ENCODE measurements at regions not wholly inside any gene's neighbourhood (a gene's known extent, or its start where the extent isn't known, plus 50 kb on each side); places are given as distances from the start of the nearest gene placed in this dataset.
"Not testable (repeated sequence)": the region's sequence is repeated elsewhere in the genome, so short reads cannot be mapped to it uniquely, and the experiment has no call there.

- no peak for DNase-seq
Measured at GRCh38 chr3:40649346-40649745, 124.6 kb downstream of the ZNF621 start.

DNA sequence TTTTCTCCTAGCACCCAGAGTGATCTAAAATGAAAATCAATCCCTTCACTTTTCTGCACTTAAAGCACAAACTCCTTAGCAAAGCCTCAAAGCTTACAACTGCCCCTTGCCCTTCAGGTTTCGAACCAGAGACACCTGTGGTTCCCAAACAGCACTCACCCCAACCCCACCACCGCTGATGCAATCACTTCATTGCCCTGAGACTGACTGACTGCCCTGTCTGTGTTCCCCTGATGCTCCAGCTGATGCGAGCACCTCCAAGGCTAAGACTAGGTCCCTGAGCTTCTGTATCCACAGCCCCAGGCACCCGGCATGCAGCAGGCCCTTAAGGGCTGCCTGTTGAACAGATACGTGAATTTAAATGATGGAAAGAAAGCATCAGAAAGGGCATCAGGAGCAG, 127.3 kb downstream of the ZNF621 start:
- no peak for DNase-seq

- no peak for DNase-seq
Measured at GRCh38 chr3:40653001-40653400, 128.2 kb downstream of the ZNF621 start.

DNA sequence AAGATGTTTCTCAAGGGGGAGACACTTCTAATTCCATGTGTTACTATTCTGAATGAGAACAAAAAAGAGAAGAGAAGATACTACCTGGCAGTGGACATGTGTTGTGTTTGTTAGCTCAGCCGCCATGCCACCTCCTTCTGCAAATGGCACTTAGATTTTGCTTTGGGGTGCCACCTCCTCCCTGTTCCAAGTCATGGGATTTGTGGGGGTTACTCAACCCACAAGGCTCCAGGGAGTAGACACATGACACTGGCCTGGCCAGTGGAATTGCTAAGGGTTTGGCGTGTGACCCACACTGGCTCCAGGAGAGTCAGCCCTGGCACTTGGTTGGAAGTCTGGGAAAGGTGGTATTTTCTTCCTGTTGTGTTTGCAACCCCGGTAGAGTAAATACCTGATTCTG, 129.1 kb downstream of the ZNF621 start:
- no peak for DNase-seq

DNA sequence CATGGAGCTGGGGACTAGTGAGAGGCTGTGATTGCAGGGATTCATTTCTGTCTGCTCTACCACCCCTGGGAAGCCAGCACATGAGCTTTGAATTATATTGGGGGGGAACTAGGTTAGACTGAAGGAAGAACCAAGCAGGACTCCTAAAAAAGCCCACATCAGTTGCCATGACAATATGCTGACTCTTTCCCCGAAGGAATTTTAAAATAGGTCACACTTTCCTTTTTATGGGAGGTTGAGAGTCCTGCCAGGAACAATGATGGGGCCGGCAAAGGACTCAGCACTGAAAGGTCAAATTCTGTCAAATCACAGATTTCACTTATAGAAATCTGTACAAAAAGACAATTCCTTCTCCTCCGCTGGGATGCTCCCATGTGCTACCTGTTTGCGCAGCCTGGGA, 130.8 kb downstream of the ZNF621 start:
- DNase-seq: no peak

GRCh38 chr3:40657623-40658022, 132.9 kb downstream of the ZNF621 start:
- no peak for DNase-seq

DNA sequence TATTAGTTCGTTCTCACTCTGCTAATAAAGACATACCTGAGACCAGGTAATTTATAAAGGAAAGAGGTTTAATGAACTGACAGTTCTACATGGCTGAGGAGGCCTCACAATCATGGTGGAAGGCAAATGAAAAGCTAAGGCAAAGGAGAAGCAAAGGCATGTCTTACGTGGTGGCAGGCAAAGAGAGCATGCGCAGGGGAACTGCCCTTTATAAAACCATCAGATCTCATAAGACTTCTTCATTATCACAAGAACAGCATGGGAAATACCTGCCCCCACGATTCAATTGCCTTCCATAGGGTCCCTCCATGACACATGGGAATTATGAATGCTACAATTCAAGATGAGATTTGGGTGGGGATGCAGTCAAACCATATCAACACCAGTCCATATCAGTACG, 133.5 kb downstream of the ZNF621 start:
- no peak for DNase-seq

DNA sequence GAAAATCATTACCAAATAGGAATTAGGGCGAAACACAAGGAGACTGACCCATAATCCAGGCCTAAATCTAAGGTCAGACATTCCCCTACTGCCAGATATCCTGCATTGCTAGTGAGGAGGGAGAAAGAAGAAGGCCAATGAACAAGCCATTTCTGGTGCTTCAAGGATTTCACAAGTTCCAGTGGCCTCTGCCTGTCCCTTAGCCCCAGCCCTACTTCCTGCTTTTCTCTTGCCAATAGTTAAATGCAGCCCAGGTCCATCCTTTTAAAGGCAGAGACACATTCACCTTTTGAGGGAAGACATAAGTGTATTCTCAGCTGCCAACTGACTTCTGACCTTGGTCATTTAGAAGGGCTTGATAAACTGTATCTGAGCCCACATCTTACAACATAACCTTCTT, 135.8 kb downstream of the ZNF621 start:
- no peak for DNase-seq

DNA sequence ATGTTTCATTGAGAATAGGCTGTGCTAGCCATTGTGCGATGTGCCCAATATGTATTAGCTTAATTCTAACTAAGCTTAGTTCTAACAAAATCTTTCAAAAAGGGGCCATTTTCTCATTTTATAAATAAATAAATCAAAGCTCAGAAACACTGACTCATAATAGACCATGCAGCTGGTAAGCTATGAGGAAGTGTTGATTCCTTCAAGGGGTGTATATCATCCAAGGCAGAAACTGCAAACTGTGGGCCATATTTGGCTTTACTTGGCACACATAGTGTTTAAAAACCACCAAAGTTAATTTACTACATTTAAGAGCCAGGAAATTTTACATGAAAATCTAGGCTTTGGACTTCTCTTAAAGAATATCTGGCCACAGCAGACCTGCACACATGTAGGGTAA, 136.5 kb downstream of the ZNF621 start:
- no peak for DNase-seq

DNA sequence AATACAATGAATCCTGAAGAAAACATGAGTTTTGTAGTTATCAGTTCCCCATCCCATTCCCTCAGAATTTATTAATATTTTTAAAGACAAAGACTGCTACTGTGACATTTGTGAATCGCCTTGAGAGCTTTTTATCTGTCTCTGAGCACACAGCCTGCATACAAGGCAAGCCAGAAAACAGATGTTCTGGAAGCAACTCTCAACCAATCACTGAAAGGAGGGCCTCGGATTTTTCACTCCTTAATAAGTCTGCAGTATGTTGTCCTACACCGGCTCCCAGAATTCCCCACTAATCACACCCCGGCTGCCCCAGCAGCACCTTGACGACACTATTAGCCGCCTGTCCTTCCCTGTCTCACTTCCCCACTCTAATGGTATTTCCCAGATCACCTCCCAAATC, 138.5 kb downstream of the ZNF621 start:
- no peak for DNase-seq

DNA sequence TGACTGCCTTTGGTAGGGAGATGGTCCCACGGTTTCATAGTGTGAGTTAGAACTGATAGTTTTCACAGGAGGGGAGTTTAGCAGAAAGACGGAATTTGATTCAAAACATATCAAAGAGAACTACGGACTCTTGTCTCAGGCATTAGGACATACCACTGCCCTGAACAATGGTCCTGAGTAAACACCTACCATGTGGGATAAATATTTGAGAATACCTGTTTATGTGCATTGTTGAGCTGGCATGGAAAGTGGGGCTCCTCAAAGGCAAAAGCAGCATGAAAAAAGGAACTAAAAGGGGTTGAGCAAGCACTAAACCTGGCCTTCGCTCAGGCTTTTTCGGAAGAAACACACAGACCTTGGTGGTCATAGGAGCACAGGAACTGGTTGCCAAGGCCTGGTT, 144.4 kb downstream of the ZNF621 start:
- no peak for DNase-seq

GRCh38 chr3:40672861-40673260, 148.1 kb downstream of the ZNF621 start:
- no peak for DNase-seq

GRCh38 chr3:40677321-40677720, 152.6 kb downstream of the ZNF621 start:
- DNase-seq: no peak

DNA sequence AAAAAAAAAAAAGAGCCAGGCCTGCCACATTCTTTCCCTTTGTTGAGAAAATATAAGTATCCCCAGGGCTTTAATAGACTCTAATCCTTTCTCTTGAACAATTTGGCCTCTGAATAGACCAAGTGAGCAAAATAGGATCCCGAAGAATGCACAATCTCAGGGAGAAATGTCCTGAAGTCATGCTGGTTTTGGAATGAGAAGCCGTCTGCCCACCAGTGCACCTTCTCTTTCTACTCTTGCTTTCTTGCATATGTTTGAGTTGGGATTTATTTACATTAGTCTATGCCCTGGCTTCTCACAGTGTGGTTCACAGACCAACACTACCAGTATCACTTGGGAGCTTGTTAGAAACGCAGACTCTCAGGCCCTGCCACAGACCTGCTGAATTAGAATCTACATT, 153.0 kb downstream of the ZNF621 start:
- no peak for DNase-seq

GRCh38 chr3:40679290-40679689, 154.5 kb downstream of the ZNF621 start:
- DNase-seq: no peak

- no peak for DNase-seq
Measured at GRCh38 chr3:40680685-40681657, 156.2 kb downstream of the ZNF621 start.

DNA sequence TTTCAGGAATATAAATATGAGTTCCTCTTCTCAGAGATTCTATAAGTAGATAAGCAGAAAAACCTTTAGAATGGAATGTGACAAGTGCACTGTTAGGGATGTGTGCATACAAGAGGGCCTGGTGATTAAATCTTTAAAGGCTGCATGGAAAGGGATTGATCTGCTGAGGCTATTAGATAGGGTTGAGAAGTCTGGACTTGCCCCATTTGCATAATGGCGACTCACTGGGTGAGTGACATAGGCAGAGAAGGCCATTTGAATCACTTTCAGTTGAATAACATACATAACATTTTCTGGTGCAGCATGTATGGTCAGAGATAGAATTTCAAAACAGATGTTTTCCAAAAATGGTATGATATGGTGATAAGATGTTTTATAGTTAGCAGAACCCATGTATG, 156.9 kb downstream of the ZNF621 start:
- DNase-seq: no peak

DNA sequence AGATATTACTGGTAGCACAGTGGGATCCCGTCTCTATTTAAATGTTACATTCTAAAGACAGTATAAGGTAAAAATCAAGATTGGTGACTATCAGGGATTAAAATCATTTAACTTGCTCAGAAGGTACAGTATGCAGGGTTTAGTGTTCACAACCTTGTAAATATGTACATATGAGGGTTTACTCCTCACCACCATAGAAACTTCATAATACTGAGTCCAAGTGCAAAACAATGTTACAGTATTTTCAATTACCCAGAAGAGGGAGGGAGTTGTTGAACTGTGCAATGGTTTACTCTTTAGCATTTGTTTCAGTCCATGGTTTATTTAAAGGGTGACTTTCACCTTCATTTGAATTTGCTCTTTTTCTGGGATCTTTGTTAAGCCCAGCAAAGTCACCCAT, 165.1 kb downstream of the ZNF621 start:
- DNase-seq: no peak

DNA sequence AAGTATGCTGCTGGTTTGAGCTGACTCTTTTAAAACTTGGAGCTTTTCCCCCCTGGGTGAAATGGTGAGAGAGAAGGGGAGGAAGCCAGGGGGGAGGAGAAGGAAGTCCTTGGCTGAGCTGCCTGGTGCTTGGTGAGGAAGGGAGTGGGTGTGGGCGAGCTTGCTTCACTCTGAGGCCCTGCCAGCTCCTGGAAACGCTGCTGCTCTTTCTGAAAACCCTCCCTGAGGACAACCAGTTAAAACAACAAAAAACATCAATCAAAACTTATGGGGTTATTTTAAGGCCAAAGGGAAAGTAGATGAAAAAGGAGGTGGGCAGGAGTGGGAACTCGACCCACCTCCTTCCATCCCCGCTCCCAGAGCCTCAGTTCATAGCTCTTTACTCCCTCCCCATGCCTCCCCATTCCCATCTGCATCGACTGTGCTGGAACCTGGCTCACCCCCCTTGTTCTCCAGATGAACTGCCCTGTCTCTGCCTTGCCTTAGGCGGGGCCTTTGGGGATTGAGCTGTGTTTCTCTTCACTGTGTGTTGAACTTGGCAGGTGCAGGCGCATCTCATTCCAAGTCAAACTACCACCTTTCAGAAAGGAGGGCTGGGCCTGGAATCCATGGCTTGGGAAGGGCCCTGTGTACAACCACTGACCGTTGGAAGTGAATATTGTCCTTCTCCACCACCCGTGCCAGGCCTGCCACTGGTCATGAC, 166.1 kb downstream of the ZNF621 start:
- DNase-seq: no peak

- no peak for DNase-seq
Measured at GRCh38 chr3:40691452-40691861, 166.7 kb downstream of the ZNF621 start.

DNA sequence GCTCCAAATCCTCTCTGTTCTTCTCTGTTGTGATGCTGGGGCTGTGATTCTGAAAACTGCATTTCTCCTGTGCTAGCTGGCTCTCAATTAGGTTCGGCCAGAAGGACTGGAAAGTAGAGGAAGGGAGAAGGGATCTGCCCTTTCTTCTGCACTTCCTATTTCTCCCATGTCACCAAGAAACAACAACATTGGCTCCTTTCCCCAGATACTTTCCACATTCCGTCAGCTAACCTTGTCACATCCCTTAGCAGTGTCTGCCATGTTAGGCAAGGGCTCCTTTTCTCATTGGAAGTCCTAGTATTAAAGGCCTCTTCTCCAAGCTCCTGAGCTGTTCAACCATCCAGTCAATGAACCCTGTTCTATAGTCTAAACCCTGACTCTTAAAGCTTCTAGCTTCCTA, 171.1 kb downstream of the ZNF621 start:
- no peak for DNase-seq

DNA sequence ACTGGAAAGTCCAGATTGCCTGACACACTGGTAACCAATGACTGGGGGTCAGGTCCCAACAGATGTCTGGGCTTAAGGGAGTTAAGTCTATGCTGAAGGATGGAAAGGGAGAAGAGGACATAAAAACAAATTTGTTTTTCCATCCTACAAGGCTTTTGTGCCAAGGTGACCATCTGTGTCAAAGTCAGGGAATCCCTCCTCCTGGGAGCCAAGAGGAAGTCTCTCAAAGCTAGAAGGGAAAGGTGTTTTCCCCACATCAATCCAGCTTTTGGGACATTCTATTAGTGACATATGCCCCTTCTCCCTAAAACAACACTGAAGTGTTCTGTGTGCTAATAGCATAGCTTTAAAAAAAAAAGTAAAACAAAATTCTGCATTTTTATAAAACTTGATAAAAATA, 173.9 kb downstream of the ZNF621 start:
- not testable (repeated sequence) for DNase-seq

DNA sequence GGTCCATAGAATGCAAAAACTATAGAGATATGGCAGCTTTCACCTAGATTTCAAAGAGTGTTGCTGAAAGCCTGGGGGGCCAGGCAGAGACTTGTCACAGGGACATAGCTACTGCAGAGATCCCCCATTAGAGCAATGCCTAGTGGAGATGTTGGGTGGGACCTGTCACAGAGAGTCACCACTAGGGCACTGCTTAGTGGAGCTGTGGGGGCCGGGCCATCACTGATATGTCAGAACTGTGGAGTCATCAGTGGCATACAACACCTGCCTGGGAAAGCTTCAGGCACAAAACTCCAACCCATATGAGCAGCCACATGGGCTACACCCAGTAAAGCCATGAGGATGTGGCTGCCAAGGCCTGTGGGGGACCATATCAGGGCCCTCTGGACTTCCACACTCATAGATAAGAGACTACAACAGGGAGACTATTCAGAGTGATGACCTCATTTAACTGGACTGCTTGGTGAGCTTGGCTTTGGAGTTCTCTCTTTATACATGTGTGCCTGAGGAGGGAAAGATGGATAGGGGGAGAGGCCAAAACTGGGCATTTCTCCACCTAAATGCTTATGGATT, 176.3 kb downstream of the ZNF621 start:
- no peak for DNase-seq

DNA sequence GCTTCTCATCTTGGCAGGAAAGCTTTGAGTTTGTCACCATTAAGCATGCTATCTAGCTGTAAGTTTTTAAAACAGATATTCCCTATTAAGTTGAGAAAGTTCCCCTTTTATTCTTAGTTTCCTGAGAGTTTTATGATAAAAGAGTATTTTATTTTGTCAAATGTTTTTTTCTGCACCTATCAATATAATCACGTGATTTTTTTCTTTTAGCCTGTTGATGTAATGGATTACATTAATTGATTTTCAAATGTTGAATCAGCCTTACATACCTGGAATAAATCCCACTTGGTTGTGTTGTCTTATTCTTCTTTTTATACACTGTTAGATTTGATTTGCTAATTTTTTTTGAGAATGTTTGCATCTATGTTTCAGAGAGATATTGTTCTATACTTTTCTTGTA, 179.5 kb downstream of the ZNF621 start:
- no peak for DNase-seq

Measured in stimulated activated CD4-positive, alpha-beta T cell treated with anti-CD3 and anti-CD28 coated beads, Interleukin-15, amount 100 ng/mL, for 24 hours (primary cell).